PC-3 (cell line): ENCODE measurements at regions not wholly inside any gene's neighbourhood (a gene's known extent, or its start where the extent isn't known, plus 50 kb on each side); places are given as distances from the start of the nearest gene placed in this dataset.
"Not testable (repeated sequence)": the region's sequence is repeated elsewhere in the genome, so short reads cannot be mapped to it uniquely, and the experiment has no call there.

Source experiments
- ATAC-seq: fragments of 200-7000 bp; cut with Tn5 transposase; 2 replicates; pipeline ENCODE4 v1.9.1; 2020; ENCODE audit warnings: mild to moderate bottlenecking, moderate library complexity
- BruUV-seq: library from RNA; stranded (reverse); fragments of 400-500 nt; replicated peaks from 2 replicates; lab custom pipeline; 2021; lab: Mats Ljungman, UMichigan
- CTCF ChIA-PET: fragments of 300-600 bp; sonication (Branson Sonifier 250); formaldehyde crosslinking; loops from one replicate; lab custom pipeline; 2022; ENCODE audit warnings: antibody characterized with exemption; lab: Charles Lee
- POLR2A ChIA-PET: fragments of 300-600 bp; sonication (Branson Sonifier 250); formaldehyde crosslinking; loops from one replicate; lab custom pipeline; 2022; ENCODE audit warnings: antibody characterized with exemption; ENCODE audit not compliant: unreplicated experiment; lab: Charles Lee
- DNase-seq: peaks from one replicate; pipeline ENCODE4 v3.0.0-alpha.2; 2015
- H2AFZ ChIP-seq: fragments of 300-600 bp; sonication (generic); 2 replicates; pipeline ENCODE4 v1.6.0; 2016; ENCODE audit warnings: antibody characterized with exemption, low read length
- H3F3A ChIP-seq: fragments of 300-600 bp; sonication (generic); one replicate; pipeline ENCODE4 v1.6.0; 2017; ENCODE audit warnings: antibody characterized with exemption, low read length, control low read depth, mild to moderate bottlenecking; ENCODE audit not compliant: unreplicated experiment
- H3K27ac ChIP-seq: fragments of 300-600 bp; sonication (generic); 2 replicates; pipeline ENCODE4 v1.5.1; 2016; ENCODE audit warnings: mild to moderate bottlenecking, low read length
- H3K27me3 ChIP-seq: fragments of 300-600 bp; sonication (generic); 2 replicates; pipeline ENCODE4 v1.6.1; 2016; ENCODE audit warnings: low read length, mixed read lengths
- H3K36me3 ChIP-seq: fragments of 300-600 bp; sonication (generic); 2 replicates; pipeline ENCODE4 v1.6.1; 2016; ENCODE audit warnings: low read depth, mixed run types, low read length, mixed read lengths
- H3K4me1 ChIP-seq: fragments of 300-600 bp; sonication (generic); 2 replicates; pipeline ENCODE4 v1.5.1; 2016; ENCODE audit warnings: low read length; ENCODE audit not compliant: insufficient read depth
- H3K4me2 ChIP-seq: fragments of 300-600 bp; sonication (generic); 2 replicates; pipeline ENCODE4 v1.6.0; 2016; ENCODE audit warnings: low read length
- H3K4me3 ChIP-seq: fragments of 300-600 bp; sonication (generic); 2 replicates; pipeline ENCODE4 v1.5.1; 2016; ENCODE audit warnings: mild to moderate bottlenecking, low read length, mixed read lengths
- H3K79me2 ChIP-seq: fragments of 300-600 bp; sonication (generic); 2 replicates; pipeline ENCODE4 v1.6.1; 2017; ENCODE audit warnings: low read length, mixed read lengths
- H3K9ac ChIP-seq: fragments of 300-600 bp; sonication (generic); 2 replicates; pipeline ENCODE4 v1.6.0; 2016; ENCODE audit warnings: mild to moderate bottlenecking, low read length
- H3K9me2 ChIP-seq: fragments of 300-600 bp; sonication (generic); replicated peaks from 2 replicates; pipeline ENCODE4 v1.6.1; 2016; ENCODE audit warnings: mixed run types, low read length, mixed read lengths
- H3K9me3 ChIP-seq: fragments of 300-600 bp; sonication (generic); 2 replicates; pipeline ENCODE4 v1.6.1; 2016; ENCODE audit warnings: low read length, mixed read lengths
- H4K20me1 ChIP-seq: fragments of 300-600 bp; sonication (generic); 2 replicates; pipeline ENCODE4 v1.6.1; 2016; ENCODE audit warnings: low read length, mixed read lengths
- CTCF ChIP-seq: fragments of 300-600 bp; sonication (generic); conservative IDR thresholded peaks from 2 replicates; pipeline ENCODE4 v1.5.1; 2017; ENCODE audit warnings: antibody characterized with exemption, low read depth, mild to moderate bottlenecking, low read length
- EZH2 ChIP-seq: fragments of 300-600 bp; sonication (generic); IDR thresholded peaks from one replicate; pipeline ENCODE4 v1.6.1; 2017; ENCODE audit warnings: antibody characterized with exemption, mild to moderate bottlenecking, low read length; ENCODE audit not compliant: unreplicated experiment
- EZH2phosphoT487 ChIP-seq: fragments of 300-600 bp; sonication (generic); IDR thresholded peaks from 2 replicates; pipeline ENCODE4 v1.6.1; 2018; ENCODE audit warnings: mild to moderate bottlenecking, antibody characterized with exemption, low read length, borderline replicate concordance
- intact Hi-C: fragments of 100-400 bp; cut with micrococcal nuclease; formaldehyde crosslinking; loops from 2 replicates; pipeline ENCODE4 v1.9.0; 2023

DNA sequence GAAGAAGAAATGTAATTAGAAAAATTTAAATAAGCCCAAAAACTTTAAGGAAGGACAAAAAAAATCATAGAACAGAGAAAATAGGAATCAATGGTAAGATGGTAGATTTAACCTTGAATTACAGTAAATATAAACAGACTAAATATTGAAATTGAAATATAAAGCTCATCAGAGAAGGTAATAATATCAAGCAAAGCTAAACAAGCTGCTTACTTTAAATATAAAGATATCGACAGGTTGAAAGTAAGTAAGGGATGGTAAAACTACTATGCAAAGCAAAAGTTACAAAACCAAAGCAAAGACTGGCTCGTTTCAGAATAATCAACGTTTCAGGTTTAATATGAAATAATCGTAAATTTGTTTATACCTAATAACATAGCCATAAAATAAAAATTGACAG, 137.0 kb upstream of the KCNJ15 start:
- Histone ChIP-seq H3K36me3 (no peaks in the 10 kb centered on the region), H3K27ac (no peak overlapping the region), H3K9ac (no peak overlapping the region), H2AFZ (no peak overlapping the region), H3F3A (no peaks in the 10 kb centered on the region), H3K79me2 (no peaks in the 10 kb centered on the region), H3K9me3 (no peaks in the 10 kb centered on the region), H3K4me1 (no peaks in the 10 kb centered on the region), H3K4me2 (no peak overlapping the region), H3K9me2 (no peaks in the 10 kb centered on the region), H4K20me1 (no peaks in the 10 kb centered on the region), H3K4me3 (no peak overlapping the region), H3K27me3 (peaks cover 7% of the 10 kb centered on the region; the same call in 1 of the 2 replicates)
- BruUV-seq = no TSS peak
- ChIA-PET POLR2A (no interaction called here), CTCF (no interaction called here)
- no peak for TF ChIP-seq EZH2phosphoT487
- TF ChIP-seq EZH2 = no peak
- no peak for TF ChIP-seq CTCF
- no peak for ATAC-seq
- no peak for DNase-seq
- intact Hi-C loops = no loop called here

- H3K9me2 ChIP-seq, H3K4me3 ChIP-seq, H3K36me3 ChIP-seq, H3K27ac ChIP-seq, intact Hi-C loops, H3F3A ChIP-seq, H3K9me3 ChIP-seq, BruUV-seq, H3K79me2 ChIP-seq, DNase-seq, H4K20me1 ChIP-seq, POLR2A ChIA-PET, H2AFZ ChIP-seq, CTCF ChIA-PET, H3K9ac ChIP-seq, H3K4me1 ChIP-seq, H3K4me2 ChIP-seq, ATAC-seq: not testable (repeated sequence)
- H3K27me3 ChIP-seq = peaks cover 13% of the 10 kb centered on the region; the same call in 1 of the 2 replicates
These were observed 136.2 kb upstream of the KCNJ15 start for GRCh38 chr21:38120679-38120983.

DNA sequence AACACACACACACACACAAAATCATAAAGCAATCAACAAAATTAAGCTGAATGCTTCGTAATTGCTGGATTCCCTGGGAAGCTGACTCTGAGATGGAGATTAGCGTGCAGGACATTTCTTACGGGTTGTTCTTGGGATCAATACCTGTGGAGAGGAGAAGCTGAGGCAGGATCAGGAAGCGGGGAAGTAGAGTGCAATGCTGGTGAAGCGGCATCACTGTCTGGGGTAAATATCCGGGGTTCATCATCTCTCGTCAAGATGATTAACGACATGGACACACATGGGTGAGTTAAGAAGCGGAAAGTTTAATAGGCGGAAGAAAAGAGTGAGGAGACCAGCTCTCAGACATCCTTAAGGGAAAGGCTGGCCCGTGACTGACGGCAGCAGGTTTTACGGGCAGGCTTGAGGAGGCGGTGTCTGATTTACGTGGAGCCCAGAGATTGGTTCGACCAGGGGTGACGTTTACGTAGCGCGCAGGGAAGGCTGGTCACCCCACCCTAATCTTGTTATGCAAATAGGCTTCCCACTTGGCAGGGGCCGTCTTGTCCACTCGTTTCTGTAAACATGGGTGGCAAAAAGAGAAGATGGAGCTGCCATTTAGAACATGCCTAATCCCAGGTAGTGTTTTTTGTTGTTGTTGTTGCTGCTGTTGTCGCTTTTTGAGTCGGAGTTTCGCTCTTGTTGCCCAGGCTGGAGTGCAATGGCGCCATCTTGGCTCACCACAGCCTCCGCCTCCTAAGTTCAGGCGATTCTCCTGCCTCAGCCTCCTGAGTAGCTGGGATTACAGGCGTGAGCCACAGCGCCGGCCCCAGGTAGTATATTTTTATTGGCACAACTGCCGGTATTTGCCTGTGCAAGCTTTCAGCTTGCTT, 135.6 kb upstream of the KCNJ15 start:
- no peak overlapping the region for H3K4me3 ChIP-seq
- intact Hi-C loops = no loop called here
- H3K36me3 ChIP-seq = no peaks in the 10 kb centered on the region
- ChIA-PET CTCF (no interaction called here), POLR2A (no interaction called here)
- TF ChIP-seq EZH2phosphoT487 (no peak), CTCF (no peak), EZH2 (no peak)
- no peaks in the 10 kb centered on the region for H4K20me1 ChIP-seq
- H3K4me1 ChIP-seq = no peaks in the 10 kb centered on the region
- no peak overlapping the region for H3K27ac ChIP-seq
- no peak overlapping the region for H3K4me2 ChIP-seq
- peaks cover 16% of the 10 kb centered on the region; the same call in 1 of the 2 replicates for H3K27me3 ChIP-seq
- ATAC-seq (no peak), DNase-seq (no peak)
- no peaks in the 10 kb centered on the region for H3K9me3 ChIP-seq
- H3F3A ChIP-seq = no peaks in the 10 kb centered on the region
- H3K9ac ChIP-seq = no peak overlapping the region
- no peaks in the 10 kb centered on the region for H3K9me2 ChIP-seq
- BruUV-seq = no TSS peak
- H3K79me2 ChIP-seq = no peaks in the 10 kb centered on the region
- no peak overlapping the region for H2AFZ ChIP-seq
